HL-60 (cell line): ENCODE measurements at regions not wholly inside any gene's neighbourhood (a gene's known extent, or its start where the extent isn't known, plus 50 kb on each side); places are given as distances from the start of the nearest gene placed in this dataset.

ENCODE experiments used
- POLR2AphosphoS5 ChIP-seq: IDR thresholded peaks from 2 replicates; pipeline ENCODE4 v1.6.1; 2012; ENCODE audit warnings: low read depth
- TF ChIP-seq, protein P1 (sequence below): IDR thresholded peaks from one replicate; pipeline ENCODE4 v1.5.1; 2011; ENCODE audit warnings: low read length, control low read depth, inconsistent platforms; ENCODE audit not compliant: insufficient read depth

GRCh38 chr5:174998131-174998730 lies 273.8 kb downstream of the MSX2 start:
- TF ChIP-seq, protein P1, sequence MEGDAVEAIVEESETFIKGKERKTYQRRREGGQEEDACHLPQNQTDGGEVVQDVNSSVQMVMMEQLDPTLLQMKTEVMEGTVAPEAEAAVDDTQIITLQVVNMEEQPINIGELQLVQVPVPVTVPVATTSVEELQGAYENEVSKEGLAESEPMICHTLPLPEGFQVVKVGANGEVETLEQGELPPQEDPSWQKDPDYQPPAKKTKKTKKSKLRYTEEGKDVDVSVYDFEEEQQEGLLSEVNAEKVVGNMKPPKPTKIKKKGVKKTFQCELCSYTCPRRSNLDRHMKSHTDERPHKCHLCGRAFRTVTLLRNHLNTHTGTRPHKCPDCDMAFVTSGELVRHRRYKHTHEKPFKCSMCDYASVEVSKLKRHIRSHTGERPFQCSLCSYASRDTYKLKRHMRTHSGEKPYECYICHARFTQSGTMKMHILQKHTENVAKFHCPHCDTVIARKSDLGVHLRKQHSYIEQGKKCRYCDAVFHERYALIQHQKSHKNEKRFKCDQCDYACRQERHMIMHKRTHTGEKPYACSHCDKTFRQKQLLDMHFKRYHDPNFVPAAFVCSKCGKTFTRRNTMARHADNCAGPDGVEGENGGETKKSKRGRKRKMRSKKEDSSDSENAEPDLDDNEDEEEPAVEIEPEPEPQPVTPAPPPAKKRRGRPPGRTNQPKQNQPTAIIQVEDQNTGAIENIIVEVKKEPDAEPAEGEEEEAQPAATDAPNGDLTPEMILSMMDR: no peak
- TF ChIP-seq POLR2AphosphoS5: no peak
